ENCODE measurements at regions not wholly inside any gene's neighbourhood (a gene's known extent, or its start where the extent isn't known, plus 50 kb on each side); places are given as distances from the start of the nearest gene placed in this dataset.

DNA sequence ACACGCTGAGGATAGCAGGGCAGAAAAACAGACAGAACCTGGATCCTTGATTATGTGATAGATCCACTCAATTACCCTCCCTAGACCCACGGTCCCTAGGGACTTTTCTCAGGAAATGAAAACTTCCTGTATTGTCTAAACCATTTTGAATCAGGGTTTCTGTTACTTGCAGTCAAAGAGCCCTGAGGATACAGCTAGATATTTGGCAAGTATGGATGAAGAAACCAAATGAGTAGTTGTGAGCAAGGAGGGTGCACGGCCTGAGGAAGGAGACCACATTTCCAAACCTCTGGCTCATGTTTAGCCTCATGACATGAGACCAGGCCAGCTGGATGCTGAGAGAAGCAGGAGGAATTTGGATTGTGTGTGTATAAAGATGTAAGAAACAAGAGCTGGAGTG lies 91.6 kb downstream of the MRPL14 start:
- TF ChIP-seq, protein P1, sequence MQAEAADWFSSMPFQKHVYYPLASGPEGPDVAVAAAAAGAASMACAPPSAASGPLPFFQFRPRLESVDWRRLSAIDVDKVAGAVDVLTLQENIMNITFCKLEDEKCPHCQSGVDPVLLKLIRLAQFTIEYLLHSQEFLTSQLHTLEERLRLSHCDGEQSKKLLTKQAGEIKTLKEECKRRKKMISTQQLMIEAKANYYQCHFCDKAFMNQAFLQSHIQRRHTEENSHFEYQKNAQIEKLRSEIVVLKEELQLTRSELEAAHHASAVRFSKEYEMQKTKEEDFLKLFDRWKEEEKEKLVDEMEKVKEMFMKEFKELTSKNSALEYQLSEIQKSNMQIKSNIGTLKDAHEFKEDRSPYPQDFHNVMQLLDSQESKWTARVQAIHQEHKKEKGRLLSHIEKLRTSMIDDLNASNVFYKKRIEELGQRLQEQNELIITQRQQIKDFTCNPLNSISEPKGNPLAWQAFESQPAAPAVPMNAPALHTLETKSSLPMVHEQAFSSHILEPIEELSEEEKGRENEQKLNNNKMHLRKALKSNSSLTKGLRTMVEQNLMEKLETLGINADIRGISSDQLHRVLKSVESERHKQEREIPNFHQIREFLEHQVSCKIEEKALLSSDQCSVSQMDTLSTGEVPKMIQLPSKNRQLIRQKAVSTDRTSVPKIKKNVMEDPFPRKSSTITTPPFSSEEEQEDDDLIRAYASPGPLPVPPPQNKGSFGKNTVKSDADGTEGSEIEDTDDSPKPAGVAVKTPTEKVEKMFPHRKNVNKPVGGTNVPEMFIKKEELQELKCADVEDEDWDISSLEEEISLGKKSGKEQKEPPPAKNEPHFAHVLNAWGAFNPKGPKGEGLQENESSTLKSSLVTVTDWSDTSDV (CRISPR knock-in tag; IDR thresholded peaks at IDR 0.05), result no peak
- no peak for TF ChIP-seq ZFX (CRISPR knock-in tag; IDR thresholded peaks at IDR 0.05; ENCODE audit: low read depth)
- TF ChIP-seq, protein P2, sequence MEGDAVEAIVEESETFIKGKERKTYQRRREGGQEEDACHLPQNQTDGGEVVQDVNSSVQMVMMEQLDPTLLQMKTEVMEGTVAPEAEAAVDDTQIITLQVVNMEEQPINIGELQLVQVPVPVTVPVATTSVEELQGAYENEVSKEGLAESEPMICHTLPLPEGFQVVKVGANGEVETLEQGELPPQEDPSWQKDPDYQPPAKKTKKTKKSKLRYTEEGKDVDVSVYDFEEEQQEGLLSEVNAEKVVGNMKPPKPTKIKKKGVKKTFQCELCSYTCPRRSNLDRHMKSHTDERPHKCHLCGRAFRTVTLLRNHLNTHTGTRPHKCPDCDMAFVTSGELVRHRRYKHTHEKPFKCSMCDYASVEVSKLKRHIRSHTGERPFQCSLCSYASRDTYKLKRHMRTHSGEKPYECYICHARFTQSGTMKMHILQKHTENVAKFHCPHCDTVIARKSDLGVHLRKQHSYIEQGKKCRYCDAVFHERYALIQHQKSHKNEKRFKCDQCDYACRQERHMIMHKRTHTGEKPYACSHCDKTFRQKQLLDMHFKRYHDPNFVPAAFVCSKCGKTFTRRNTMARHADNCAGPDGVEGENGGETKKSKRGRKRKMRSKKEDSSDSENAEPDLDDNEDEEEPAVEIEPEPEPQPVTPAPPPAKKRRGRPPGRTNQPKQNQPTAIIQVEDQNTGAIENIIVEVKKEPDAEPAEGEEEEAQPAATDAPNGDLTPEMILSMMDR (CRISPR knock-in tag; IDR thresholded peaks at IDR 0.05), result no peak
